T follicular helper cell (primary cell): ENCODE measurements at regions not wholly inside any gene's neighbourhood (a gene's known extent, or its start where the extent isn't known, plus 50 kb on each side); places are given as distances from the start of the nearest gene placed in this dataset.
"Not testable (repeated sequence)": the region's sequence is repeated elsewhere in the genome, so short reads cannot be mapped to it uniquely, and the experiment has no call there.

Source experiments
- DNase-seq: peaks from one replicate; pipeline ENCODE4 v3.0.0-alpha.2; 2020; ENCODE audit warnings: low read depth

DNA sequence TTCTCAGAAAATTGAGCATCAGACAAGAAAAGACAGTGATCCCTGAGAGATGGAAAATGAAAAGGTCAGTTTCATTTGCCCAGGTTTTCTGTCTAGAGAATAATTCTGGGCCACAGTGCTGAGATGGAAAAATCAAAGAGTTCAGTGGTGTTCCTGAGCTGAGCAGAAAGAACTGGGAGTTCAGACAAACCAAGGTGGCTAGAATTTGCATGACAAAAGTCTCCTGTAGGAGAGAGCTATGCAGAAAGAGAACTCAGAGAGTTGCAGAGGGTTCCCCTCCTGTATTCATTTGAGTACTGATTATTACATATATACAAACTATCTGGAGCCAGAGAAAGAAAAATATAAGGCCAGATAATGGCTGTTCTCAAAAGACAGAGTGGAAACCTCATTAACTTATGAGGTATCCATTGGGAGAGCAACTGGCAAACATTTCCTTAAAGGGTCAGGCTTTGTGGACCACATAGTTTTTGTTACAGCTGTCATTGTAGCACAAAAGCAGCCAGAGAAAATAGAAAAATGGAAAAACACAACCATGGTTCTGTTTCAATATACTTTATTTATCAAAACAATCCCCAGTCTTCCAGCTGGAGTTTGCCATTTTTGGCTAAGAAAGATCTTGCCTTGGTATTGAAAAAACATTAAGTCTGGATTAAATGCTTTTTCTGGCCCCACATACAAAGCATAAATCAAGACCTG, 1004.1 kb downstream of the TBL1XR1 start:
- no peak for DNase-seq

DNA sequence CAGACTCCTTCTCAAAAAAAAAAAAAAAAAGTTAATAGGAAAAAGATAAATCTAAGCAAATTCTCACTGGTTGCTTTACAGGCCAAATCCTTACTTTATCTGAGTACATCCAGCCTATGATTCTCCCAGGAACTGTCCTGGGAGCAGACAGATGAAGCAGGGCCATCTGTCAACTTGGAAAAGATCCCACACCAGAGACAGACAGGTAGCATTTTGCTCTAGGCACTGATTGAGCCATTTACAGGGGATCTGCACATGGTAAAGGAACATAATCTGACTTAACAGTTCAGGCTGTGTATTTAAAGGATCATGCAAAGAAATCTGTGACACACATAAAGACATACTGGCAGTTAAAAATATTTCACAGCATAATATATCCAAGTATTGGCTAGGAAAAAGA, 1006.5 kb downstream of the TBL1XR1 start:
- DNase-seq = no peak

DNA sequence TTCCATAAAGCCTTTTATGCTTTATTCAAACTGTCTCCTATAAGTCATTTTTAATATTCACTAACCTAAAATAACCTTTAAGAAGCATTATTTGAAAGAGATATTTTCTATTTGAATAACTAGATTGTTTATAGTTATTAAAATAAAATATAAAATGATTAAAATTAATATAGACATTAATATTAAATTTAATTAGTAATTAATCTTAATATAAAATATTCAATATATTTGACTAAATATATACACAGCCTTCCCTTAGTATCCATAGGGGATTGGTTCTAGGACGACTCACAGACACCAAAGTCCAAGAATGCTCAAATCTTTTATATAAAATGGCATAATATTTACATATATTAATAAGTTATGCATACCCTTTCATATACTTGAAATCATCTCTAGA, 1014.1 kb downstream of the TBL1XR1 start:
- no peak for DNase-seq

DNA sequence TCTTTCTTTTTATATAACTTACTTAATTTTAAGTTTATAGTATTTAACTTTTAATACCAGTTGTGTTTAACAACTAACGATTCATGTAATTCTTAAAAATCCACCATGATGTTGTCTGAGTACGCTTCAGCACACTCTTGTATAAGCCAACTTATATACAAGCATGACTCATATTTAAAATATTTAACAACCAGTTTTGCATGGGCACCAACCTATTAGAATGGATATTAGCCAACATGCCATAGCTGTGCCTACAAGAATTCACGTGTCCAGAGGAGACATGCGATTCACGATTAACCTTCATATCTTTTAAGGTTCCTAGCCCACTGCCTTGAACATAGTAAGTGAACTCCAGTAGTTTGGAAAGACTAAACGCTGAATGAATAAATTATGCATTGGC, 1023.2 kb downstream of the TBL1XR1 start:
- DNase-seq = no peak

DNA sequence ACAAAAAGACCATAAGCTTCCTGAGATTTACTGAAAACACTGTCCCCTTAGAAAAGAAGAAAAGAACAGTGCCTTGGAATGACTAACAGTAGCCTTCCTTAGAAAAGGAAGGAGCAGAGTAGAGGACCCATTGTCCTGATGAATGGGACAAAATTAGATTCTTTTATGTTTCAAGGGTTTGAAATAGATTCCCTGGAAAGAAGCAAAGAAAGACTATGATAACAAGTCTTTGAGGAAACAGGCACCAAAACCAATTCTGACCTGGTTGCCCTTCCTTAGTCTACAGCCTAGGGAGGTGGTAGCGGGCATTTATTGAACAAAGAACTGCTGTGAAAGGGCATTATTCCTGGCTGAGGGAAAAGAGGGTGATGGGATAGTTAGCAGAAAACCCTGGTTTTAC, 1024.8 kb downstream of the TBL1XR1 start:
- DNase-seq = no peak

DNA sequence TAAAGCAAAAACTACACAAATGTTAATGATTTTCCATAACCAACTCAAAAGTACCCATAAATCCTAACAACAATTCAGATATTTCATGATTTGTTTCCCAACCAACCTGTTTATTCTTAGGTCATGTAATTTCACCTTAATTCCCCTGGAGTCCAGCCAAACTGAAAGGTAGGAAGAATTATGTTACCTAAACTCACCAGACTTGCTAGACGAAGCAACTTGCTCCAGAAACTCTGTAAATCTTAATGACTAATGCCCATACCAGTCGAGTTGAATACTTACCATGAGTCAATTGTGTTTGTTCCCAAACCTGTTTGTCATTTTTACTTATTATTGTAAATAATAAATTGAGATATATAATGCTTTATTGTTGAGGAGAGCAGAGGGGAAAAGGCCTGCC, 1030.0 kb downstream of the TBL1XR1 start:
- DNase-seq = no peak

DNA sequence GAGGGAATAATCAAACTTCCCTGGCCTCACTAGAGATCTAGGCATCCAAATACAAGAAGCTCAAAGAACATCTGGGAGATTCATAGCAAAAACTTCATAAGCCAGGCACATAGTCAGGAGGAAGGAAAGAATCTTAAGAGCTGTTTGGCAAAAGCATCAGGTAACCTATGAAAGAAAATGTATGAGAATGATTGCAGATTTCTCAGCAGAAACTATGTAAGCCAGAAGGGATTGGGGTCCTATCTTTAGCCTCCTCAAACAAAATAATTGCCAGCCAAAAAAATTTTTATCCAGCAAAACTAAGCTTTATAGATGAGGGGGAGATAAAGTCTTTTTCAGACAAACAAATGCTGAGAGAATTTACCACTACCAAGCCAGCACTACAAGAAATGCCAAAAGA, 1036.3 kb downstream of the TBL1XR1 start:
- no peak for DNase-seq

DNA sequence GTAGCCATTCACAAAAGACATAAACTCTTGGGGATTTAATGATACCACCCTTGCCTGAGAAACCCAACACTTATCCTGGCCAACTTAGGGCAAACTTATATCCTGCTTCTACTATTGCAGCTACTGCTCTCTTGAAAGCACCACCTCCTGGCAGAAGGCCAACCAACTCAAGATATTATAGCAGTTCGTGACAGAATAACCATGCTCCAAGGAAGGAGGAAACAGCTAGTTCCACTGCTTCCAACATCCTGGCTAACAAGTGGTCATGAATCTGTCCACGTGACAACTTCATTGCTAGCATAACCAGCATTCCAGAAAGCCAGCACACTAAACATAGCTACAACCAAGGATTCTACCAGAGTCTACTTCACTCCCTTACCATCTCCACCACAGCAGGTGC, 1037.5 kb downstream of the TBL1XR1 start:
- no peak for DNase-seq

DNA sequence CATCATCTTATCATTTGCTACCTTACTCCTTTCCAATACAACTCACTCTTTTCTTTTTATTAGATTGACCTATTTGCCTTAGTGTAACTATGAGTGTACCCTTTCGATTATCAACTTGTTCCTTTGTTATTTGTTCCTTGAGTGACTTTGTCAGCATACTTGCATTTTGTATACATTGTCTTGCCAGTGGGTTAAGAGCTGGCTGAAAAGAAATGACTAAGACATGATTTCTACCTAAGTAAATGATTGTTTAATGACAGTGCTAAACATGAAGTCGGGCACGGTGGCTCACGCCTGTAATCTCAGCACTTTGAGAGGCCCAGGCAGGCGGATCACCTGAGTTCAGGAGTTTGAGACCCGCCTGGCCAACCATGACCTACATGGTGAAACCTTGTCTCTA, 1042.3 kb downstream of the TBL1XR1 start:
- DNase-seq = no peak

DNA sequence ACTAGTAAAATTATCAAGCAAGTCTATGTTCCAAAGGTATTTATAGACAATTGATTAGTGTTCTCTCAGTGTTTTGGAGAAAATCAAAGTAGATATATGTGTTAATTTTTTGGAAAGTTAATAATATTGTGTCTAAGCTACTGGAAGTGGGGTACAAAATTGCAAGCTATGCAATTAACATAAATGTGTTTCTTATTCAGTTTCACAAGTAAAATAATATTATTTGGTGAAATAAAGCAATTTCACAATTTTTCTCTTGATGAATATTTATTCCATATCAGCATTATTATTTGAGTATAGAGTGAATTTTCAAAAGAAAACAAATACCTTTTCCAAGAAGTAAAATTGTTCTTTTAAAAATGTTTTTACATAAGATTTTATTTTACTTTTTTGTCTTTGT, 1047.7 kb downstream of the TBL1XR1 start:
- no peak for DNase-seq

DNA sequence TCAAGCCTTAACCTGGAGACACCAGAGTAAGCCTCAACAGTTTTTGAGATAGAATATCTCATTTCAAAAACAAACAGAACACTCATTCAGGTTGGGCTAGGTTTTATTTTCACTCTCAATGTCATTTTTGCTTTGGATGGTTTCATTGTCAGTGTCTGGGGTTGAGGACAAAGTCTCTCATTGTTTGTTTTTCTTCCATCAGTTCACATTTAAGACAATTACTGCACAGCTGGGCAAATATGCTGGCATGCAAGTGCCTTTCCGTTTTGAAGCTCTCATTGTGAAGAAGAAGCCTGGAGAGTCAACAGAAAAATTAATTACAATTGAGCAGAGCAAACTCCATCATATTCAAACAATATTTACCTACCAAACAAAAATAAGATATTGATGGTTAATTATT, 1050.0 kb downstream of the TBL1XR1 start:
- DNase-seq = no peak

DNA sequence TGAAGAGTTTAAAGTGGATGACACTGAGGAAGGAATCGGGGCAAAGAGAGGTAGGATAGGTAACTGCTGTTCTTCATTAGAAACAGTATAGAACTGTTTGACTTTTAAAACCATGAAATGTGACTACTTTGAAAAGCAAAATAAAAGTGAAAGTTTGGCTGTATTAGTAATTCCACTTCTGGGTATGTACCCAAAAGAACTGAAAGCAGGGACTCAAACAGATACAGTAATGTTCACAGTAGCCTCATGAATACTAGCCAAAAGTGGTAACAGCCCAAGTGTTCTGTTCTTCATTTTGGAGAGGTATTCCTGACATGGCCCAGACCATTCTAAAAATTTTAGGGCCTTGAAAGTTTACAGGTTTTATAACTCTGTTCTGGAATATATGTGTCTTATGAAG, 1055.4 kb downstream of the TBL1XR1 start:
- DNase-seq = no peak

DNA sequence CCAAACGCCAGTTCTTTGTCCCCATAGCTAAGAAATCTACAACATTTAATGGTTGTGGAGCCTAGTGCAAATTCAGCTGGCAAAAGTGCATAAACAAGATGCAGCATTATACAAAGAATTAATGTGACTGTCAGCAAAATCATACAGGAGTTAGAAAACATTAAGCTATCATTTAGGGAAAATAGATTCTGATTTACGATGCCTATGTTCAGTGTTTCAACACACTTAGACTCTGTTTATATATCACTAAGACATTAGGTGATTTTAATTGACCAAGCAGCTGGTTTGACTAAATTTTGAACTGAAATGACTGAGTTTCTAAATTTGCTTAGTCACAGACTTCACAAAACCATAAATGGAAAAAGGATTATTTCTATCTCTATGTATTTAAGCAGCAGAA, 1076.8 kb downstream of the TBL1XR1 start:
- DNase-seq = no peak

DNA sequence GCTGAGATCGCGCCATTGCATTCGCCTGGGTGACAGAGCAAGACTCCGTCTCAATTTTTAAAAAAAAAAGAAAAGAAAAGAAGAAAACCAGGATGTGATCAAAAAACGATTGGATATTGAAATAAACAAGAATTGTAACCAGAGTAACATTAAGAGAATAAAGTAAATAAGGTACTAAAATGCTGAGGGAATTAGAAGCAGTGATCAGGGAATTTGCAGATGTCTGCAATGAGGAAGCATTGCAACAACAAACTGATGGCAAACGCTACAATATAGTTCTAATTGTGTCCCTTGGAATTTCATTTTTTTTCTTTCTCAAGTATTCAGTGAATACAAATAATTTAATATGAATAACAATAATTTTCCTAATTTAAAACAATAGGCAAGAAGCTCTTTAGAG, 1077.5 kb downstream of the TBL1XR1 start:
- no peak for DNase-seq

DNA sequence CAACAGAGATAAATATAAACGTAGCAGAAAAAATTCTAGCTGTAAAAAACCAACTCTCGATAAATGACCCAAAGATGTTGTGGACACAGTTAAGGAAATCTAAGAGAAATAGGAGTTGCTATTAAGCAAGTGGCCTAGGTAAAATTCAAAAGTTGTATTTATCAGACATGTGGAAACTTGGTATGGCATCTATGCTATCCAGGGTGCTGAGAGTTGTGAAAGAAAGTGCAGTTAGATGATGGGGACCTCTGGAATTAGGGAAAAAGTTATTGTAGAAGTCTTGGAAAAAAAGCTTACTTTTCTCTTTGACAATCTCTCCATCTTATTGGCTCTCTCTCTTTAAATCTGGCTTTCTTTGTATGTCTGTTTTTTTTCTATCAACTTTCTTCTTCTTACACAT, 1090.9 kb downstream of the TBL1XR1 start:
- no peak for DNase-seq

DNA sequence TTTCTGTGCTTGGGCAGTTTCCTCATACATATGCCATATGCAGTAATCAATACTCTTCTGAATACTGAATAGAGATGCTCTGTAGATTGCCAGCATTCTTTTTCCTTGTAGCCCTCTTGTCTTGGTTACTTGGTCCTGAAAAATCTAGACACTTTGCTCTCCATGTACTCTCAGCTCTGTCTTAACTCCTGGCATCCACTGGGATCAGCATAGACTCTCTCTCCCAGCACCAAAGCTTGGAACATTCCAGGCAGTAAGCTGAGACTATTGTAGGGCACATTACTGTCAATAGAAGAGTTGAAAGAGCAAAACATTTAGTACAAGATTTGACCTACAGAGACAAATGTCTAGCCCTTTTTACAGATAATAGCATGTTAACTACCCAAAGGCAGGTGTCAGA, 1100.3 kb downstream of the TBL1XR1 start:
- no peak for DNase-seq

DNA sequence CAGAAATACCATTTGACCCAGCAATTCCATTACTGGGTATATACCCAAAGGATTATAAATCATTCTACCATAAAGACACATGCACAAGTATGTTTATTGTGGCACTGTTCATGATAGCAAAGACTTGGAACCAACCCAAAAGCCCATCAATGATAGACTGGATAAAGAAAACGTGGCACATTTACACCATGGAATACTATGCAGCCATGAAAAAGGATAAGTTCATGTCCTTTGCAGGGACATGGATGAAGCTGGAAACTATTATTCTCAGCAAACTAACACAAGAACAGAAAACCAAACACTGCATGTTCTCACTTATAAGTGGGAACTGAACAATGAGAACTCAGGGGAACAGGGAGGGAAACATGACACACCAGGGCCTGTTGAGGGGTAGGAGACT, 1103.4 kb downstream of the TBL1XR1 start:
- not testable (repeated sequence) for DNase-seq

DNA sequence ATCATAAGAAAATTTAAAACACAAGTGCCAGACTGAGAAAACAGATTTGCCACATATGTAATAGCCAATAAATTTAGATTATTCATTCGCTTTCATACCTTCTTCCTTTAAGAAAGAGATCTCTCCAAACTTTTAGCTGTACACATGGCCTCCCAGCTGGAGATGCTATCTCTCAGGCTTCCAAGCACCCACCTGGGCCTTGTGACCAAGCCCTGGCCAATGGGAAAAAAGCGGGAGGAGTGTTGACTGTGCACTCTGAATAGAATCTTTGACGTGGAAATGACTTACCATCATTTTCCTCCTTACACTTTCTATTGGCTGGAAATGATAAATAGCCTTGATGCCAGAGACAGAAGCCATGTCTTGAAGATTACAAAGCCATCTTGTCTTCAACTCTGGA, 1106.6 kb downstream of the TBL1XR1 start:
- DNase-seq = no peak

DNA sequence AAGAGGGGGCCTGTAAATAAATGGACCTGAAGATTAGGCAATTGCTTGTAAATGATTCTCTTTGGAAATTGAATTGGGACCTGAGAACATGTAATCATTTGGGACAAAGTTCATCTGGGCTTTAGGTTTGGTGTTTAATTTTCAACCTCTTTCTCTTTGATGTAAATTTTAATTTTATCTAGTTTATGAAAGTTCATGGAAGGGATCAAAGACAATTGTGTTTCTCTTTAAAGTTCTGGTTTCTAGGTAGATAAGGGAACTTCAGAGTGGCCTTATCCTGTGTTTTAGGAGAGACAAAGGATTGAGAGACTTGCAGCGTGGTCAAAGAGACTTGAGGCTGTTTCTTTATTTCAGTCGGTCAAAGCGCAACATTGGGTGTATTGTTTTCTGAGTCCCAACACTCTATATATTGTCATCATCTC, 1108.3 kb downstream of the TBL1XR1 start:
- DNase-seq = no peak

DNA sequence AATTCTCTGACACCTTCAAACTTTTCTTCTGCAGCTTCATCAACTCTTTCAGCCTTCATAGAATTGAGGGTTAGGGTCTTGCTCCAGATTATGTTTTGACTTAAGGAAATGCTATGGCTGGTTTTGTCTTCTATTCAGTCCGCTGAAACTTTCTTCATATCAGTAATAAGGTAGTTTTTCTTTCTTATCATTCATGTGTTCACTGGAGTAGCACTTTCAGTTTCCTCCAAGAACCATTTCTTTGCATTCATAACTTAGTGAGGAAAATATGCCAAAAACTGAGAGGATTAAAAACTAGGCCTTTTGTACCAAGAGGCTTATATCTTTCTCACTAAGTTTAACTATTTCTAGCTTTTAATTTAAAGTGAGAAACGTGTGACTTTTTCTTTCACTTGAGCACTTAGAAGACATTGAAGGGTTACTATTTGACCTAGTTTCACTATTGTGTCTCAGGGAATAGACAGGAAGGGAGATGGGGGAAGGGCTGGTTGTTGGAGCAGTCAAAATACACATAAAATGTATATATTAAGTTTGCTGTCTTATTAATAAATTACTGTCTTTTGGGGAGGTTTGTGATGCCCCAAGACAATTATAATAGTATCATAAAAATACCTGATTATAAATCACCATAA, 1110.1 kb downstream of the TBL1XR1 start:
- no peak for DNase-seq

DNA sequence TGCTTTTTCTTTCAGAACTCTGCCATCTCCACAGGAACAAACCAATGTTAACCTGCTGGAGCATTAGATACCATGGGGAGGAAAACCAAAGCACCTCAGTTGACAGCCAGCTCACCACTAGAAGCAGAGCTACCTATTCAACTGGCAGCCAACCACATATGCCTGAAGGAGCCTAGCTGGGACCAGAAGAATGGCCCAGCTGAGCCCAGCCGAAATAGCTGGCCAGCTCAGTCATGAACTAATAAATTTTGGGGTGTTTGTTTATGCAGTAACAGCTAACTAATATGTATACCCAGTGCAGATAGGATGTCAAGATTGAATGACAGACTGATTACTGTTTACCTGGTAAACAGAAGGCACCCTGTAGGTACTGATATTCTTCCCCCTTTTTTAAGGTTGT, 1117.5 kb downstream of the TBL1XR1 start:
- DNase-seq = no peak

DNA sequence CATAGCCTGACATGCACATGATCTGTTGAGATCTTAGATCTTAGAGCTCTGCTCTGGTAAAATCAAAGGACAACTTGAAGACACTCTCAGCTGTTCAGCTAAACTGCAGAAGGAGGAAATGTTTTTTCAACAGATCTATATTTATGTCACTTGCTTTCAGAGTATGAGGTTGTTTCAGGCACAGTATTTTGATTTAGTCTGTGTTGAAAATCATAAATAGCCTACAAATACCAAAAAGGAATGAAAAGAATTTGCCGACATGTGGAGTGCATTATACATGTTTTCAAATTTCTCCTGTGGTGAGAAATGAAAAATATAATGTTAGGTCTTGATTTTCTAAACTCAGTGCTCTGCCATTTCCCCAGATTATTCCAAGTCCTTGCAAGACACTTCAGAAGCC, 1118.4 kb downstream of the TBL1XR1 start:
- no peak for DNase-seq

DNA sequence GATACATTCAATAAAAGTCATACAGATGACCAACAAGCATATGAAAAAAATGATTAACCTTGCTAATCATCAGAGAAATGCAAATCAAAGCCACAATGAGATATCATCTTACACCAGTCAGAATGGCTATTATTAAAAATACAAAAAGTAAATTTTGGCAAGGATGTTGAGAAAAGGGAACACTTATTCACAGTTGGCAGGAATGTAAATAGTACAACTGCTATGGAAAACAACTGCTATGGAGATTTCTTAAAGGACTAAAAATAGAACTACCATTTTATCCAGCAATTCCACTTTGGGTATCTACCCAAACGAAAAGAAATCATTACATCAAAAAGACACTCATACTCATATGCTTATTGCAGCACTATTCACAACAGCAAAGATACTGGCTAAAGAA, 1121.8 kb downstream of the TBL1XR1 start:
- DNase-seq = no peak

DNA sequence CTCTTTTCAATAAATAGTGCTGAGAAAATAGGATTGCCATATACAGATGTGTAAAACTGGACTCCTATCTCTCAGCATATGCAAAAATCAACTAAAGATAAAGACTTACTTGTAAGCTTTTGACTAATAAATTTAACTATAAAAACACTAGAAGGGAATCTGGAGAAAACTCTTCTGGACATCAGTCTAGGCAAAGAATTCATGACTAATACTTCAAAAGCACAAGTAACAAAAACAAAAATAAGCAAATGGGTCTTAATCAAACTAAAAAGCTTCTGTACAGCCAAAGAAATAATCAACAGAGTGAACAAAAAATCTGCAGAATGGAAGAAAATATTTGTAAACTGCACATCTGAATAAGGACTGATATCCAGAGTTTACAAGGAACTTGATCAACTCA, 1122.2 kb downstream of the TBL1XR1 start:
- no peak for DNase-seq
